Stomach (tissue), 4 donors: ENCODE measurements at regions not wholly inside any gene's neighbourhood (a gene's known extent, or its start where the extent isn't known, plus 50 kb on each side); places are given as distances from the start of the nearest gene placed in this dataset.

Experiments used
- EP300 ChIP-seq: sonication (generic); formaldehyde crosslinking; IDR thresholded peaks from one replicate; pipeline ENCODE4 v1.6.1; 2017; ENCODE audit warnings: antibody characterized with exemption
- POLR2A ChIP-seq, 4 donors: fragments of 450-650 bp; IDR thresholded peaks; one replicate each; pipeline ENCODE4 v1.6.1; 2016; ENCODE audit warnings: antibody characterized with exemption in 4 of 4, control low read depth in 2 of 4, mild to moderate bottlenecking in 1 of 4, moderate library complexity in 1 of 4
- POLR2AphosphoS5 ChIP-seq, 3 donors: sonication (generic); formaldehyde crosslinking; IDR thresholded peaks; one replicate each; pipeline ENCODE4 v1.6.1; 2016; ENCODE audit warnings: antibody characterized with exemption in 3 of 3
- TF ChIP-seq, protein P1 (sequence below), 7 experiments: fragments of 450-650 bp in 4 of 7; fragments of 200-600 bp in 3 of 7; sonication (generic) in 3 of 7; IDR thresholded peaks; one replicate each; pipeline ENCODE4 v1.5.1; 2016 to 2019; ENCODE audit warnings: antibody characterized with exemption in 7 of 7, control low read depth in 2 of 7, mild to moderate bottlenecking in 1 of 7

DNA sequence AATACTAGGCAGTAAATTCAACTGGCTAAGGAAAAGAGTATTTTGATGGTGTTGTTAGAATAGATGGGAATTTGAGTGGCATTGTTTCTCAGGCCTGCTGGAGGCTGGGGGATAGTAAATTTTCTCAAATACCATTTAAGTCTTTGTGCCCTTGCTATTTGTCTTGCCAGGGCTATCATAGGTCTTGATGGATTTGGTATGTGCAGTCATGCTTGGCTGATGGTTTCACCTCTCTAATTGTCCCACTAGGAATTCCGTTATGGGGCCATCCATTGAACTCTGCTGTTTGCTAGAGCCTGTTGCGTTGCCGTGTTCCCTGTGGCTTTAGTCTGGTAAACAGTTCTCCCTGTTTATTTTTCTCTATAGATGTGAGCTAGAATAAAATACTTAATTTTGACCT is 438.1 kb upstream of the FAM98A start:
- TF ChIP-seq, protein P1, sequence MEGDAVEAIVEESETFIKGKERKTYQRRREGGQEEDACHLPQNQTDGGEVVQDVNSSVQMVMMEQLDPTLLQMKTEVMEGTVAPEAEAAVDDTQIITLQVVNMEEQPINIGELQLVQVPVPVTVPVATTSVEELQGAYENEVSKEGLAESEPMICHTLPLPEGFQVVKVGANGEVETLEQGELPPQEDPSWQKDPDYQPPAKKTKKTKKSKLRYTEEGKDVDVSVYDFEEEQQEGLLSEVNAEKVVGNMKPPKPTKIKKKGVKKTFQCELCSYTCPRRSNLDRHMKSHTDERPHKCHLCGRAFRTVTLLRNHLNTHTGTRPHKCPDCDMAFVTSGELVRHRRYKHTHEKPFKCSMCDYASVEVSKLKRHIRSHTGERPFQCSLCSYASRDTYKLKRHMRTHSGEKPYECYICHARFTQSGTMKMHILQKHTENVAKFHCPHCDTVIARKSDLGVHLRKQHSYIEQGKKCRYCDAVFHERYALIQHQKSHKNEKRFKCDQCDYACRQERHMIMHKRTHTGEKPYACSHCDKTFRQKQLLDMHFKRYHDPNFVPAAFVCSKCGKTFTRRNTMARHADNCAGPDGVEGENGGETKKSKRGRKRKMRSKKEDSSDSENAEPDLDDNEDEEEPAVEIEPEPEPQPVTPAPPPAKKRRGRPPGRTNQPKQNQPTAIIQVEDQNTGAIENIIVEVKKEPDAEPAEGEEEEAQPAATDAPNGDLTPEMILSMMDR (IDR thresholded peaks at IDR 0.05), result no peak
- TF ChIP-seq POLR2A (IDR thresholded peaks at IDR 0.05) (no peak), EP300 (no peak), POLR2AphosphoS5 (IDR thresholded peaks at IDR 0.05) (no peak)
